ENCODE measurements at regions not wholly inside any gene's neighbourhood (a gene's known extent, or its start where the extent isn't known, plus 50 kb on each side); places are given as distances from the start of the nearest gene placed in this dataset.
"Not testable (repeated sequence)": the region's sequence is repeated elsewhere in the genome, so short reads cannot be mapped to it uniquely, and the experiment has no call there.

- no peak for DNase-seq
Measured at GRCh38 chr20:40634891-40635290, 54.1 kb downstream of the MAFB start.

GRCh38 chr20:40633123-40633850, 55.7 kb downstream of the MAFB start:
- DNase-seq, result no peak

GRCh38 chr20:40632346-40632976, 56.6 kb downstream of the MAFB start:
- DNase-seq, result no peak

GRCh38 chr20:40631119-40631631, 57.9 kb downstream of the MAFB start:
- DNase-seq, result no peak

- no peak for DNase-seq
Measured at GRCh38 chr20:40630713-40631112, 58.3 kb downstream of the MAFB start.

- DNase-seq, result no peak
Measured at GRCh38 chr20:40630099-40630498, 58.9 kb downstream of the MAFB start.

- no peak for DNase-seq
Measured at GRCh38 chr20:40628877-40629276, 60.2 kb downstream of the MAFB start.

GRCh38 chr20:40619053-40619452, 70.0 kb downstream of the MAFB start:
- DNase-seq, result not testable (repeated sequence)

- no peak for DNase-seq
Measured at GRCh38 chr20:40617594-40617993, 71.4 kb downstream of the MAFB start.

GRCh38 chr20:40612837-40613236, 76.2 kb downstream of the MAFB start:
- no peak for DNase-seq

GRCh38 chr20:40612247-40612646, 76.8 kb downstream of the MAFB start:
- DNase-seq, result no peak

GRCh38 chr20:40610730-40611129, 78.3 kb downstream of the MAFB start:
- no peak for DNase-seq

GRCh38 chr20:40607927-40608326, 81.1 kb downstream of the MAFB start:
- DNase-seq, result no peak

- DNase-seq, result peak in 1 of 2 experiments; percentile 8
Measured at GRCh38 chr20:40606660-40607059, 82.4 kb downstream of the MAFB start.

GRCh38 chr20:40606237-40606636, 82.8 kb downstream of the MAFB start:
- DNase-seq, result no peak

- no peak for DNase-seq
Measured at GRCh38 chr20:40604416-40604815, 84.6 kb downstream of the MAFB start.

GRCh38 chr20:40603057-40603651, 85.9 kb downstream of the MAFB start:
- no peak for DNase-seq

GRCh38 chr20:40602381-40602780, 86.7 kb downstream of the MAFB start:
- no peak for DNase-seq

- no peak for DNase-seq
Measured at GRCh38 chr20:40600441-40601219, 88.4 kb downstream of the MAFB start.

GRCh38 chr20:40599987-40600386, 89.0 kb downstream of the MAFB start:
- no peak for DNase-seq

- no peak for DNase-seq
Measured at GRCh38 chr20:40592941-40593340, 96.1 kb downstream of the MAFB start.

- no peak for DNase-seq
Measured at GRCh38 chr20:40591536-40591935, 97.5 kb downstream of the MAFB start.

GRCh38 chr20:40591119-40591518, 97.9 kb downstream of the MAFB start:
- DNase-seq, result no peak

Data from SW 1271 (cell line).